K562 (cell line): ENCODE measurements at regions not wholly inside any gene's neighbourhood (a gene's known extent, or its start where the extent isn't known, plus 50 kb on each side); places are given as distances from the start of the nearest gene placed in this dataset.

ENCODE experiments used
- ATAC-seq: fragments of 200-7000 bp; cut with Tn5 transposase; 3 replicates; pipeline ENCODE4 v1.9.1; 2020; ENCODE audit warnings: moderate library complexity
- BruUV-seq: library from RNA; stranded (reverse); fragments of 400-500 nt; replicated peaks from 2 replicates; lab custom pipeline; 2021; lab: Mats Ljungman, UMichigan
- CTCF ChIA-PET: fragments of 300-600 bp; formaldehyde crosslinking; extraction: SDS; loops from one replicate; lab custom pipeline; 2021; ENCODE audit warnings: low intra/inter-chr PET ratio; lab: Yijun Ruan, JAX
- POLR2A ChIA-PET: fragments of 300-600, 350-650 bp; sonication (Branson Sonifier 250); formaldehyde crosslinking; extraction: SDS; loops from one replicate; lab custom pipeline; 2021; ENCODE audit warnings: antibody characterized with exemption, inconsistent platforms; lab: Yijun Ruan, JAX
- DNase-seq, 4 experiments: peaks; one replicate each; pipeline versions ENCODE4 v3.0.0 to v3.0.0-alpha.2; 2011 to 2018; ENCODE audit warnings: low spot score in 3 of 4, mixed read lengths in 3 of 4; ENCODE audit errors: extremely low read depth in 1 of 4
- FAIRE-seq: peaks from 2 replicates; lab custom pipeline; 2011; peaks lifted over from hg19 to GRCh38; lab: Jason Lieb, UNC
- H2AFZ ChIP-seq: 2 replicates; pipeline ENCODE4 v1.6.0; 2011; ENCODE audit warnings: low read depth, low read length, control low read depth, inconsistent platforms
- H3K27ac ChIP-seq: fragments of 200-600 bp; 3 replicates; pipeline ENCODE4 v1.8.0; 2011; ENCODE audit warnings: low read depth, mild to moderate bottlenecking, control low read depth, inconsistent platforms, low read length, moderate library complexity, mixed read lengths; ENCODE audit errors: extremely low read depth
- H3K27me3 ChIP-seq, 2 experiments: fragments of 300-600 bp in 1 of 2; 2 replicates in 1 of 2; 3 replicates in 1 of 2; pipeline versions ENCODE4 v1.6.0 to v1.8.0; 2011; ENCODE audit warnings: inconsistent platforms in 2 of 2, low read length in 2 of 2, mild to moderate bottlenecking in 1 of 2, mixed read lengths in 1 of 2, moderate library complexity in 1 of 2; ENCODE audit not compliant: control insufficient read depth in 2 of 2, insufficient read depth in 2 of 2
- H3K36me3 ChIP-seq: fragments of 300-600 bp; 3 replicates; pipeline ENCODE4 v1.8.0; 2011; ENCODE audit warnings: mild to moderate bottlenecking, low read length, inconsistent platforms; ENCODE audit not compliant: control insufficient read depth, insufficient read depth
- H3K4me1 ChIP-seq, 2 experiments: fragments of 200-600 bp in 1 of 2; replicated peaks in 1 of 2; 2 replicates in 1 of 2; 3 replicates in 1 of 2; pipeline versions ENCODE4 v1.5.1 to v1.8.0; 2011; ENCODE audit warnings: inconsistent platforms in 2 of 2, low read length in 2 of 2, mild to moderate bottlenecking in 1 of 2, mixed read lengths in 1 of 2, moderate library complexity in 1 of 2; ENCODE audit not compliant: control insufficient read depth in 2 of 2, insufficient read depth in 2 of 2
- H3K4me2 ChIP-seq: 2 replicates; pipeline ENCODE4 v1.6.1; 2011; ENCODE audit warnings: low read length, control low read depth, inconsistent platforms, mixed read lengths; ENCODE audit not compliant: insufficient read depth
- H3K4me3 ChIP-seq: fragments of 200-600 bp; sonication (generic), shearing (Covaris generic); 2 replicates; pipeline ENCODE4 v1.5.1; 2016; ENCODE audit warnings: control low read depth, inconsistent platforms
- H3K79me2 ChIP-seq: fragments of 200-600 bp; 3 replicates; pipeline ENCODE4 v1.8.0; 2011; ENCODE audit warnings: low read length, inconsistent platforms; ENCODE audit not compliant: control insufficient read depth, insufficient read depth
- H3K9ac ChIP-seq, 2 experiments: 2 replicates each; pipeline versions ENCODE4 v1.6.0 to v1.6.1; 2011; ENCODE audit warnings: low read depth in 2 of 2, low read length in 2 of 2, control low read depth in 1 of 2, inconsistent platforms in 1 of 2, mild to moderate bottlenecking in 1 of 2, mixed read lengths in 1 of 2; ENCODE audit not compliant: insufficient read depth in 1 of 2
- H3K9me1 ChIP-seq: one replicate; pipeline ENCODE4 v1.6.0; 2011; ENCODE audit warnings: inconsistent platforms, mild to moderate bottlenecking, low read length, moderate library complexity; ENCODE audit not compliant: control insufficient read depth, insufficient read depth
- H3K9me3 ChIP-seq: replicated peaks from 2 replicates; pipeline ENCODE4 v1.5.1; 2011; ENCODE audit warnings: low read depth, low read length, inconsistent platforms; ENCODE audit not compliant: control insufficient read depth, insufficient read depth
- H4K20me1 ChIP-seq: replicated peaks from 2 replicates; pipeline ENCODE4 v1.6.1; 2011; ENCODE audit warnings: low read length, inconsistent platforms, mixed read lengths; ENCODE audit not compliant: control insufficient read depth, insufficient read depth
- CCNT2 ChIP-seq: IDR thresholded peaks from 2 replicates; pipeline ENCODE4 v1.6.1; 2011; ENCODE audit warnings: borderline replicate concordance, low read depth, mild to moderate bottlenecking, moderate library complexity, mixed read lengths, low read length; ENCODE audit not compliant: insufficient read length; ENCODE audit errors: extremely low read depth
- ERF ChIP-seq: fragments of 450-650 bp; formaldehyde crosslinking; IDR thresholded peaks from 2 replicates; pipeline ENCODE4 v1.4.0; 2020; ENCODE audit warnings: mild to moderate bottlenecking, mixed read lengths
- IRF2 ChIP-seq: sonication (generic); formaldehyde crosslinking; IDR thresholded peaks from 2 replicates; pipeline ENCODE4 v1.8.1; 2022; ENCODE audit warnings: mild to moderate bottlenecking, missing genetic modification reagents
- KDM4B ChIP-seq, 2 experiments: fragments of 450-650 bp in 1 of 2; sonication (generic) in 1 of 2; IDR thresholded peaks; 2 replicates each; pipeline ENCODE4 v1.6.1; 2016 to 2017; ENCODE audit warnings: borderline replicate concordance in 2 of 2, antibody characterized with exemption in 1 of 2, low read depth in 1 of 2, mild to moderate bottlenecking in 1 of 2
- POLR2AphosphoS5 ChIP-seq: IDR thresholded peaks from 2 replicates; pipeline ENCODE4 v1.6.1; 2011; ENCODE audit warnings: mild to moderate bottlenecking, low read depth, low read length, moderate library complexity; ENCODE audit not compliant: control insufficient read depth, insufficient read depth
- RB1 ChIP-seq: fragments of 450-650 bp; IDR thresholded peaks from 2 replicates; pipeline ENCODE4 v1.6.1; 2017; ENCODE audit warnings: low read depth, mild to moderate bottlenecking
- XRCC4 ChIP-seq: IDR thresholded peaks from one replicate; pipeline ENCODE4 v1.6.1; 2011; ENCODE audit not compliant: insufficient read depth, insufficient read length; ENCODE audit errors: extremely low read depth
- ZNF707 ChIP-seq: fragments of 250-450 bp; sonication (Bioruptor Pico); conservative IDR thresholded peaks from 2 replicates; pipeline ENCODE4 v1.8.0; 2022; ENCODE audit warnings: inconsistent platforms, mild to moderate bottlenecking, moderate library complexity
- WGBS: fragments of 100-300 bp; shearing (Covaris generic); methylation state at CpG from one replicate; pipeline ENCODE4 v1.1.6; 2016; ENCODE audit warnings: low coverage, mixed read lengths; ENCODE audit not compliant: insufficient coverage; ENCODE audit errors: missing lambda C conversion rate; 5-methylcytosine and 5-hydroxymethylcytosine counted together
- in situ Hi-C: fragments of 300-500 bp; cut with MboI; formaldehyde crosslinking; loops from 4 replicates; pipeline ENCODE4 v1.15.0; 2018; ENCODE audit warnings: inconsistent platforms, mixed read lengths
- intact Hi-C: fragments of 100-400 bp; cut with micrococcal nuclease; formaldehyde crosslinking; loops from 2 replicates; pipeline ENCODE4 v1.14.2; 2022
- TF ChIP-seq, protein P1 (sequence below): fragments of 250-450 bp; sonication (Bioruptor Pico); IDR thresholded peaks from 2 replicates; pipeline ENCODE4 v1.8.0; 2022; ENCODE audit warnings: moderate library complexity, mild to moderate bottlenecking, inconsistent platforms
- TF ChIP-seq, protein P2 (sequence below): fragments of 250-450 bp; sonication (Bioruptor Pico); IDR thresholded peaks from 2 replicates; pipeline ENCODE4 v1.8.0; 2021; ENCODE audit warnings: moderate library complexity, mild to moderate bottlenecking, inconsistent platforms
- TF ChIP-seq, protein P3 (sequence below): fragments of 450-650 bp; conservative IDR thresholded peaks from 2 replicates; pipeline ENCODE4 v1.6.1; 2016; ENCODE audit warnings: missing genetic modification characterization, low read depth, mild to moderate bottlenecking, missing compliant biosample characterization, moderate library complexity
- TF ChIP-seq, protein P4 (sequence below): fragments of 250-450 bp; sonication (Bioruptor Pico); IDR thresholded peaks from 2 replicates; pipeline ENCODE4 v1.8.0; 2022; ENCODE audit warnings: inconsistent platforms, mild to moderate bottlenecking, moderate library complexity, borderline replicate concordance

- Histone ChIP-seq H3K27ac (no peak overlapping the region), H3K4me1 (no peaks in the 10 kb centered on the region), H3K4me3 (no peak overlapping the region), H4K20me1 (no peaks in the 10 kb centered on the region), H3K9me3 (no peaks in the 10 kb centered on the region), H3K36me3 (no peaks in the 10 kb centered on the region), H3K4me2 (no peak overlapping the region), H3K9ac (no peak overlapping the region), H3K79me2 (no peaks in the 10 kb centered on the region), H3K9me1 (no peaks in the 10 kb centered on the region), H3K27me3 (peaks cover 0 to 21% of the 10 kb centered on the region in 2 experiments; a peak in 1 of 5 replicates), H2AFZ (no peak overlapping the region)
- in situ Hi-C loops: no loop called here
- CTCF ChIA-PET: no interaction called here
- no TSS peak for BruUV-seq
- 1% methylated on average over 15 of the region's 15 CpGs for WGBS
- DNase-seq (no peak), FAIRE-seq (no peak), ATAC-seq (no peak)
- POLR2A ChIA-PET: no interaction called here
- intact Hi-C loops: no loop called here
- TF ChIP-seq XRCC4 (no peak), POLR2AphosphoS5 (no peak)
- TF ChIP-seq, protein P1, sequence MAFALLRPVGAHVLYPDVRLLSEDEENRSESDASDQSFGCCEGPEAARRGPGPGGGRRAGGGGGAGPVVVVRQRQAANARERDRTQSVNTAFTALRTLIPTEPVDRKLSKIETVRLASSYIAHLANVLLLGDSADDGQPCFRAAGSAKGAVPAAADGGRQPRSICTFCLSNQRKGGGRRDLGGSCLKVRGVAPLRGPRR (CRISPR knock-in tag): no peak
Measured at GRCh38 chr7:142349670-142350405, 92.0 kb upstream of the PRSS58 start.

DNA sequence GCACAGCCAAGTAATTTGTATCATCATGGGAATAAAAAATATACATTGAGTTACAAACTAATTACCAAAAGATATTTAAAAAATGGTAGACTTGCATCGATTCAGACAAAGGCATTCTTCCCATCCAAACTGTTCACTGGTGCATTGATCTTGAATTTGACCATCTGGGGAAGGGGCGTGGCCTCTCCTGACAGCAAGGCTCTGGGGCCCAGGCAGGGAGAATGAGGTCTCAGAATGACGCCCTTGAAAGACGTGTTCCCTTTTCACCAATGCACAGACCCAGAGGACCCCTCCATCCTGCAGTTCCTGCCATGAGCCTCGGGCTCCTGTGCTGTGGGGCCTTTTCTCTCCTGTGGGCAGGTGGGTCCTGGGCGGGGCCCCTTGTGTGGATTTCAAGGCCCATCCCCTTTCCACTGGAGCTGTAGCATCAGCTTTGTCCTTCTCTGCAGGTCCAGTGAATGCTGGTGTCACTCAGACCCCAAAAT is 91.1 kb upstream of the PRSS58 start:
- DNase-seq (no peak), FAIRE-seq (no peak), ATAC-seq (no peak)
- in situ Hi-C loops (no loop called here), intact Hi-C loops (no loop called here)
- no peak overlapping the region for H2AFZ ChIP-seq
- H3K9ac ChIP-seq: no peak overlapping the region
- H3K4me1 ChIP-seq: no peaks in the 10 kb centered on the region
- no peaks in the 10 kb centered on the region for H3K36me3 ChIP-seq
- H4K20me1 ChIP-seq: no peaks in the 10 kb centered on the region
- no peaks in the 10 kb centered on the region for H3K9me3 ChIP-seq
- ChIA-PET CTCF (no interaction called here), POLR2A (no interaction called here)
- H3K9me1 ChIP-seq: no peaks in the 10 kb centered on the region
- no peak overlapping the region for H3K27ac ChIP-seq
- no peak overlapping the region for H3K4me2 ChIP-seq
- BruUV-seq: no TSS peak
- H3K79me2 ChIP-seq: no peaks in the 10 kb centered on the region
- peaks cover 0 to 21% of the 10 kb centered on the region in 2 experiments; a peak in 1 of 5 replicates for H3K27me3 ChIP-seq
- WGBS: 0% methylated on average over 6 of the region's 6 CpGs
- no peak overlapping the region for H3K4me3 ChIP-seq
- TF ChIP-seq IRF2 (CRISPR knock-in tag) (no peak), CCNT2 (no peak), ZNF707 (CRISPR knock-in tag) (no peak), ERF (CRISPR knock-in tag) (no peak), RB1 (no peak), KDM4B (IDR thresholded peaks at IDR 0.05; ENCODE audit: borderline replicate concordance in 2 of 2, low read depth in 1 of 2) (no peak)
- TF ChIP-seq, protein P2, sequence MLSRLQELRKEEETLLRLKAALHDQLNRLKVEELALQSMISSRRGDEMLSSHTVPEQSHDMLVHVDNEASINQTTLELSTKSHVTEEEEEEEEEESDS (CRISPR knock-in tag): no peak
- TF ChIP-seq, protein P3, sequence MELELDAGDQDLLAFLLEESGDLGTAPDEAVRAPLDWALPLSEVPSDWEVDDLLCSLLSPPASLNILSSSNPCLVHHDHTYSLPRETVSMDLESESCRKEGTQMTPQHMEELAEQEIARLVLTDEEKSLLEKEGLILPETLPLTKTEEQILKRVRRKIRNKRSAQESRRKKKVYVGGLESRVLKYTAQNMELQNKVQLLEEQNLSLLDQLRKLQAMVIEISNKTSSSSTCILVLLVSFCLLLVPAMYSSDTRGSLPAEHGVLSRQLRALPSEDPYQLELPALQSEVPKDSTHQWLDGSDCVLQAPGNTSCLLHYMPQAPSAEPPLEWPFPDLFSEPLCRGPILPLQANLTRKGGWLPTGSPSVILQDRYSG (tag): no peak
- TF ChIP-seq, protein P4, sequence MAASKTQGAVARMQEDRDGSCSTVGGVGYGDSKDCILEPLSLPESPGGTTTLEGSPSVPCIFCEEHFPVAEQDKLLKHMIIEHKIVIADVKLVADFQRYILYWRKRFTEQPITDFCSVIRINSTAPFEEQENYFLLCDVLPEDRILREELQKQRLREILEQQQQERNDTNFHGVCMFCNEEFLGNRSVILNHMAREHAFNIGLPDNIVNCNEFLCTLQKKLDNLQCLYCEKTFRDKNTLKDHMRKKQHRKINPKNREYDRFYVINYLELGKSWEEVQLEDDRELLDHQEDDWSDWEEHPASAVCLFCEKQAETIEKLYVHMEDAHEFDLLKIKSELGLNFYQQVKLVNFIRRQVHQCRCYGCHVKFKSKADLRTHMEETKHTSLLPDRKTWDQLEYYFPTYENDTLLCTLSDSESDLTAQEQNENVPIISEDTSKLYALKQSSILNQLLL (CRISPR knock-in tag): no peak
